HEK293 (cell line): ENCODE measurements at regions not wholly inside any gene's neighbourhood (a gene's known extent, or its start where the extent isn't known, plus 50 kb on each side); places are given as distances from the start of the nearest gene placed in this dataset.

Experiments
- CTCF ChIA-PET: fragments of 350-600 bp; formaldehyde crosslinking; extraction: SDS; loops from one replicate; lab custom pipeline; 2021; ENCODE audit warnings: antibody characterized with exemption; lab: Yijun Ruan, JAX
- POLR2A ChIA-PET: fragments of 300-600 bp; formaldehyde crosslinking; extraction: SDS; loops from one replicate; lab custom pipeline; 2020; ENCODE audit warnings: antibody characterized with exemption, inconsistent platforms; lab: Yijun Ruan, JAX
- H3K27ac ChIP-seq: fragments of 200-500 bp; sonication (Bioruptor generic); 2 replicates; pipeline ENCODE4 v1.5.1; 2014; ENCODE audit warnings: low read depth, low read length, control low read depth, inconsistent platforms; ENCODE audit errors: extremely low read depth
- H3K36me3 ChIP-seq, 2 experiments: fragments of 200-500 bp in 1 of 2; sonication (Bioruptor generic) in 1 of 2; 1 replicate in 1 of 2; 2 replicates in 1 of 2; pipeline ENCODE4 v1.5.1; 2014 to 2017; ENCODE audit warnings: inconsistent platforms in 2 of 2, low read length in 2 of 2; ENCODE audit not compliant: control insufficient read depth in 2 of 2, insufficient read depth in 1 of 2
- H3K4me1 ChIP-seq: fragments of 200-500 bp; sonication (Bioruptor generic); 2 replicates; pipeline ENCODE4 v1.5.1; 2014; ENCODE audit warnings: mild to moderate bottlenecking, low read length, inconsistent platforms; ENCODE audit not compliant: control insufficient read depth, insufficient read depth
- H3K4me3 ChIP-seq: 2 replicates; pipeline ENCODE4 v1.5.1; 2011; ENCODE audit warnings: low read depth, mild to moderate bottlenecking, control low read depth, low read length, moderate library complexity
- H3K9me3 ChIP-seq: fragments of 200-500 bp; sonication (Bioruptor generic); 2 replicates; pipeline ENCODE4 v1.5.1; 2014; ENCODE audit warnings: low read depth, low read length, inconsistent platforms; ENCODE audit not compliant: control insufficient read depth, insufficient read depth
- GFI1B ChIP-seq: fragments of 450-650 bp; formaldehyde crosslinking; IDR thresholded peaks from 2 replicates; pipeline ENCODE4 v1.5.1; 2016; ENCODE audit warnings: missing biosample characterization, missing genetic modification characterization
- GLI2 ChIP-seq: fragments of 450-650 bp; formaldehyde crosslinking; IDR thresholded peaks from 2 replicates; pipeline ENCODE4; 2017; ENCODE audit warnings: missing biosample characterization, missing genetic modification characterization, low read depth, borderline replicate concordance
- INSM2 ChIP-seq: fragments of 450-650 bp; formaldehyde crosslinking; IDR thresholded peaks from 2 replicates; pipeline ENCODE4 v1.5.1; 2016; ENCODE audit warnings: missing biosample characterization, missing genetic modification characterization
- KLF16 ChIP-seq: fragments of 450-650 bp; formaldehyde crosslinking; IDR thresholded peaks from 2 replicates; pipeline ENCODE4 v1.5.1; 2017; ENCODE audit warnings: missing biosample characterization, missing genetic modification characterization
- OSR2 ChIP-seq: fragments of 450-650 bp; formaldehyde crosslinking; IDR thresholded peaks from 2 replicates; pipeline ENCODE4 v1.5.1; 2016; ENCODE audit warnings: missing biosample characterization, missing genetic modification characterization
- SALL2 ChIP-seq: fragments of 450-650 bp; formaldehyde crosslinking; IDR thresholded peaks from 2 replicates; pipeline ENCODE4 v1.5.0; 2017; ENCODE audit warnings: missing biosample characterization, mild to moderate bottlenecking, missing genetic modification characterization, borderline replicate concordance
- SCRT2 ChIP-seq: fragments of 450-650 bp; formaldehyde crosslinking; IDR thresholded peaks from 2 replicates; pipeline ENCODE4 v1.5.1; 2016; ENCODE audit warnings: missing biosample characterization, missing genetic modification characterization
- SP7 ChIP-seq: fragments of 450-650 bp; formaldehyde crosslinking; IDR thresholded peaks from 2 replicates; pipeline ENCODE4 v1.5.1; 2016; ENCODE audit warnings: missing biosample characterization, missing genetic modification characterization
- ZBTB21 ChIP-seq: fragments of 450-650 bp; formaldehyde crosslinking; IDR thresholded peaks from 2 replicates; pipeline ENCODE4 v1.5.1; 2017; ENCODE audit warnings: missing biosample characterization, missing genetic modification characterization
- ZBTB49 ChIP-seq: fragments of 450-650 bp; formaldehyde crosslinking; IDR thresholded peaks from 2 replicates; pipeline ENCODE4 v1.5.1; 2016; ENCODE audit warnings: missing biosample characterization, missing genetic modification characterization, low read depth
- ZFP41 ChIP-seq: fragments of 450-650 bp; formaldehyde crosslinking; IDR thresholded peaks from 2 replicates; pipeline ENCODE4 v1.5.1; 2016; ENCODE audit warnings: missing biosample characterization, missing genetic modification characterization, borderline replicate concordance
- ZNF138 ChIP-seq: fragments of 450-650 bp; formaldehyde crosslinking; IDR thresholded peaks from 2 replicates; pipeline ENCODE4 v1.5.1; 2016; ENCODE audit warnings: missing biosample characterization, missing genetic modification characterization, borderline replicate concordance
- ZNF140 ChIP-seq: fragments of 450-650 bp; formaldehyde crosslinking; IDR thresholded peaks from 2 replicates; pipeline ENCODE4 v1.5.1; 2016; ENCODE audit warnings: missing biosample characterization, missing genetic modification characterization
- ZNF18 ChIP-seq: fragments of 450-650 bp; formaldehyde crosslinking; IDR thresholded peaks from 2 replicates; pipeline ENCODE4 v1.5.1; 2016; ENCODE audit warnings: missing biosample characterization, missing genetic modification characterization
- ZNF239 ChIP-seq: fragments of 450-650 bp; formaldehyde crosslinking; IDR thresholded peaks from 2 replicates; pipeline ENCODE4 v1.5.1; 2016; ENCODE audit warnings: missing biosample characterization, missing genetic modification characterization
- ZNF280D ChIP-seq: fragments of 450-650 bp; formaldehyde crosslinking; IDR thresholded peaks from 2 replicates; pipeline ENCODE4 v1.5.1; 2016; ENCODE audit warnings: missing biosample characterization, missing genetic modification characterization
- ZNF292 ChIP-seq: fragments of 450-650 bp; formaldehyde crosslinking; IDR thresholded peaks from 2 replicates; pipeline ENCODE4 v1.5.1; 2016; ENCODE audit warnings: low read depth, missing biosample characterization, missing genetic modification characterization, borderline replicate concordance
- ZNF416 ChIP-seq: fragments of 450-650 bp; formaldehyde crosslinking; IDR thresholded peaks from 2 replicates; pipeline ENCODE4 v1.5.1; 2016; ENCODE audit warnings: missing biosample characterization, missing genetic modification characterization
- ZNF514 ChIP-seq: fragments of 450-650 bp; formaldehyde crosslinking; IDR thresholded peaks from 2 replicates; pipeline ENCODE4 v1.5.1; 2016; ENCODE audit warnings: missing biosample characterization, missing genetic modification characterization
- ZNF521 ChIP-seq: fragments of 450-650 bp; formaldehyde crosslinking; IDR thresholded peaks from 2 replicates; pipeline ENCODE4 v1.5.1; 2017; ENCODE audit warnings: missing biosample characterization, mild to moderate bottlenecking, missing genetic modification characterization
- ZNF555 ChIP-seq: fragments of 450-650 bp; formaldehyde crosslinking; conservative IDR thresholded peaks from 2 replicates; pipeline ENCODE4 v1.5.1; 2017; ENCODE audit warnings: missing biosample characterization, mild to moderate bottlenecking, missing genetic modification characterization, inconsistent platforms
- ZNF658 ChIP-seq: fragments of 450-650 bp; formaldehyde crosslinking; IDR thresholded peaks from 2 replicates; pipeline ENCODE4; 2016; ENCODE audit warnings: missing biosample characterization, missing genetic modification characterization
- ZNF664 ChIP-seq: fragments of 450-650 bp; formaldehyde crosslinking; IDR thresholded peaks from 2 replicates; pipeline ENCODE4 v1.5.1; 2016; ENCODE audit warnings: missing biosample characterization, missing genetic modification characterization
- ZNF670 ChIP-seq: fragments of 450-650 bp; formaldehyde crosslinking; IDR thresholded peaks from 2 replicates; pipeline ENCODE4 v1.5.1; 2016; ENCODE audit warnings: missing biosample characterization, missing genetic modification characterization, low read depth
- ZNF747 ChIP-seq: fragments of 450-650 bp; formaldehyde crosslinking; IDR thresholded peaks from 2 replicates; pipeline ENCODE4 v1.5.1; 2016; ENCODE audit warnings: missing biosample characterization, missing genetic modification characterization
- ZNF76 ChIP-seq: fragments of 450-650 bp; formaldehyde crosslinking; IDR thresholded peaks from 2 replicates; pipeline ENCODE4; 2016; ENCODE audit warnings: low read depth, missing biosample characterization, missing genetic modification characterization, borderline replicate concordance

- TF ChIP-seq ZNF555 (tag by site-specific recombination): no peak
- no peak for TF ChIP-seq ZNF280D (tag by site-specific recombination)
- no peak for TF ChIP-seq ZNF18
- TF ChIP-seq, all 188 proteins: peak for 0
Observed at GRCh38 chr1:29907596-29907995, 671.3 kb downstream of the PTPRU start (continued).

- Histone ChIP-seq H3K4me1 (no peaks in the 10 kb centered on the region), H3K4me3 (no peak overlapping the region), H3K9me3 (no peaks in the 10 kb centered on the region), H3K27ac (no peak overlapping the region), H3K36me3 (no peaks in the 10 kb centered on the region)
- TF ChIP-seq SCRT2 (tag by site-specific recombination): no peak
- no peak for TF ChIP-seq GFI1B
- no peak for TF ChIP-seq ZNF664 (tag by site-specific recombination)
- no peak for TF ChIP-seq INSM2 (tag by site-specific recombination)
- no peak for TF ChIP-seq ZNF747
- no peak for TF ChIP-seq ZBTB49 (tag by site-specific recombination)
- TF ChIP-seq SALL2 (tag by site-specific recombination): no peak
- no peak for TF ChIP-seq ZNF138 (tag by site-specific recombination)
- no peak for TF ChIP-seq KLF16
- TF ChIP-seq ZNF416: no peak
- TF ChIP-seq ZBTB21 (tag by site-specific recombination): no peak
- TF ChIP-seq ZFP41 (tag by site-specific recombination): no peak
- ChIA-PET CTCF (no interaction called here), POLR2A (no interaction called here)
Observed at GRCh38 chr1:29906927-29907326, 670.6 kb downstream of the PTPRU start.

GRCh38 chr1:29903548-29904166 is 667.3 kb downstream of the PTPRU start:
- ChIA-PET CTCF (interaction anchor here (0.6 kb wide), 1 partner anchor 502 kb away, joined by 3 read pairs; no protein-coding TSS in a partner anchor), POLR2A (no interaction called here)
- Histone ChIP-seq H3K4me3 (no peak overlapping the region), H3K4me1 (no peaks in the 10 kb centered on the region), H3K27ac (no peak overlapping the region), H3K9me3 (no peaks in the 10 kb centered on the region), H3K36me3 (no peaks in the 10 kb centered on the region)
- no peak for TF ChIP-seq SP7 (tag by site-specific recombination)
- TF ChIP-seq ZNF140 (tag by site-specific recombination): no peak
- no peak for TF ChIP-seq ZNF521
- no peak for TF ChIP-seq ZNF670 (tag by site-specific recombination)
- TF ChIP-seq OSR2 (tag by site-specific recombination): no peak
- TF ChIP-seq ZNF514 (tag by site-specific recombination): no peak
- TF ChIP-seq ZNF658 (tag by site-specific recombination): no peak
- no peak for TF ChIP-seq ZNF292 (tag by site-specific recombination)
- no peak for TF ChIP-seq ZNF239 (tag by site-specific recombination)
- no peak for TF ChIP-seq ZNF76 (tag by site-specific recombination)
- no peak for TF ChIP-seq GLI2 (tag by site-specific recombination)
